ENCODE measurements at regions not wholly inside any gene's neighbourhood (a gene's known extent, or its start where the extent isn't known, plus 50 kb on each side); places are given as distances from the start of the nearest gene placed in this dataset.

DNA sequence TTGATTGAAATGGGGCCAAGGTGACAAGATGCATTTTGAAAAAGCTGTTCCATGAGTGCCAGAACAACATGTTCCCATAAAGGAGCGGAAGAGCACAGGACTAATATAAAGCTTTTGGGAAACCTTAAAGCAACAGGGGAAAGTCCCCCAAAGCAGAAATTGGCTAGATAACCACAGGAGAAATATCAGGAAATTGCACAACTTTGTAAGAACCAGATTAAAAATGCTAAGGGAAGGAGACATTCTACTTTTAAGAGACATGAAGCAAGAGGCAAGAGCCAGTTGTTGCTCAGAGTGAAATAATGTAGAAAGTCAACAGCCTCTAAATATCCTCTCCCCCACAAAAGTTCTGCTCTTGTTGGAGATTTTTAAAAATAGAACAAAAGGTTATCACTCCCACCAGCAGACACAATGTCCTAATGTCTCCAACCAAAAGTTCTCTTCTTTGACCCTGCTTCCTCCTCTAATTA, 85.2 kb upstream of the LNX1 start:
- Mint-ChIP-seq H3K9me3 (peaks cover 23% of the 10 kb centered on the region), H3K27me3 (ENCODE audit: low read depth, poor library complexity) (peaks cover 6% of the 10 kb centered on the region), H3K36me3 (ENCODE audit: low read depth) (no peaks in the 10 kb centered on the region), H3K4me1 (no peaks in the 10 kb centered on the region), H3K4me3 (no peak overlapping the region), H3K27ac (no peak overlapping the region)
- TF ChIP-seq, protein P1, sequence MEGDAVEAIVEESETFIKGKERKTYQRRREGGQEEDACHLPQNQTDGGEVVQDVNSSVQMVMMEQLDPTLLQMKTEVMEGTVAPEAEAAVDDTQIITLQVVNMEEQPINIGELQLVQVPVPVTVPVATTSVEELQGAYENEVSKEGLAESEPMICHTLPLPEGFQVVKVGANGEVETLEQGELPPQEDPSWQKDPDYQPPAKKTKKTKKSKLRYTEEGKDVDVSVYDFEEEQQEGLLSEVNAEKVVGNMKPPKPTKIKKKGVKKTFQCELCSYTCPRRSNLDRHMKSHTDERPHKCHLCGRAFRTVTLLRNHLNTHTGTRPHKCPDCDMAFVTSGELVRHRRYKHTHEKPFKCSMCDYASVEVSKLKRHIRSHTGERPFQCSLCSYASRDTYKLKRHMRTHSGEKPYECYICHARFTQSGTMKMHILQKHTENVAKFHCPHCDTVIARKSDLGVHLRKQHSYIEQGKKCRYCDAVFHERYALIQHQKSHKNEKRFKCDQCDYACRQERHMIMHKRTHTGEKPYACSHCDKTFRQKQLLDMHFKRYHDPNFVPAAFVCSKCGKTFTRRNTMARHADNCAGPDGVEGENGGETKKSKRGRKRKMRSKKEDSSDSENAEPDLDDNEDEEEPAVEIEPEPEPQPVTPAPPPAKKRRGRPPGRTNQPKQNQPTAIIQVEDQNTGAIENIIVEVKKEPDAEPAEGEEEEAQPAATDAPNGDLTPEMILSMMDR (IDR thresholded peaks at IDR 0.05), result no peak
- no peak for DNase-seq

DNA sequence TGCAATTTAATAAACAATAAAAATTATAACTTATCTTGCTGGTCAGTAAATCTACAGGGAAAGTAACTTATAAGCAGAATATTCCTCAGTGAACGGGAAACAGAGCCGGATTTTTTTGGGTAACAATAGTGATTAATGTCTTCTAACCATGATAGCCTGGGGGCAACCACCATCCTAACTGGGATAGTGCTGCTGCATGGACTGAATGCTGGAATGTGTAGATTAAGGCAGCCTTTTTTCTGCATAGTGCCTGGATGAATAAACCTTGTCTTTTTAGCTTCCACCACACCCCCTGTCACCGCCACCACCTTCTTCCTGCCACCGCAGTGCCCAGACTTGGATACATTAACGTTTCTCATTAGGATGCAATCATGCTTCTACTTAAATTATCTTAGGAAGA, 83.6 kb upstream of the LNX1 start:
- Mint-ChIP-seq H3K27ac (no peak overlapping the region), H3K4me3 (no peak overlapping the region), H3K9me3 (peaks cover 16% of the 10 kb centered on the region), H3K27me3 (ENCODE audit: low read depth, poor library complexity) (peaks cover 6% of the 10 kb centered on the region), H3K4me1 (no peaks in the 10 kb centered on the region), H3K36me3 (ENCODE audit: low read depth) (no peaks in the 10 kb centered on the region)
- TF ChIP-seq, protein P1 (IDR thresholded peaks at IDR 0.05), result no peak
- no peak for DNase-seq

DNA sequence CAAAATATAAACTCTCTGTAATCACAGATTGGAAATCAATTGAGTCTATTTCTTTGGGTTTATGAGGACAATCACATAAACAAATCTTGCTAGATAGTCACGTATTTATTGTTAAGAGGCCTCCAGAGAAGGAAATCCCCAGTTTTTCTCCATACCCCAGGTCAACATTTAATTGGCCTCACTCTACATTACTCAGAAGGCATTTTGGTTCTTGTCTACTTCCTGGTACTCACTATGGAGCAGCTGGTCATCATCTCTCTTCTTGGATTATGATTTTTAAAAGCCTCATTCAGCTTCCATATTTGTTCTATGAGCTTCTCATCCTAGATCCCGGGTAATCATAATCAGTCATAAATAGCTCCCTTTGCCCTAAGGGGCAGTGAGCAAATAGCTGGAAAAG, 81.6 kb upstream of the LNX1 start:
- DNase-seq, result no peak
- TF ChIP-seq, protein P1 (IDR thresholded peaks at IDR 0.05), result no peak
- Mint-ChIP-seq H3K4me1 (no peaks in the 10 kb centered on the region), H3K27me3 (ENCODE audit: low read depth, poor library complexity) (peaks cover 6% of the 10 kb centered on the region), H3K4me3 (no peak overlapping the region), H3K9me3 (peaks cover 27% of the 10 kb centered on the region), H3K36me3 (ENCODE audit: low read depth) (peaks cover 7% of the 10 kb centered on the region), H3K27ac (no peak overlapping the region)

DNA sequence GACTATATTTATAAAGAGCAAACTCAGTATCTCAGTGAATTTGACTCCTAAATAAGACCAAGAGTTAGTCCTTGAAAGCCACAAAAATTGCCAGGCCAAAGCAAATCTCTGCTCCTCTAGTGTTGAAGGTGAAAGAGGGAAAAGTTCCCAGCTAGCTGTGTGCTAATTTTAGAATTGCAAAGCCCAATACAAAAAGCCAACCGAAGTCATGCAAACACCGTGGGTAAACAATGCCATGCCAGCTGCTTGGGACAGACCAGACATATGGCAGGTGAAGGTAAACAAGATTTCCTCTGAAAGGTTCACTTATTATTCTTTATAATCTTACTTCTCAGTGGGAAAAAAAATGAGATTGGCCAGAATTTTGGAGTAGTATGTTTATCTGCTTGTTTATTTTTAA, 80.5 kb upstream of the LNX1 start:
- TF ChIP-seq, protein P1 (IDR thresholded peaks at IDR 0.05), result no peak
- H3K27ac Mint-ChIP-seq, result no peak overlapping the region
- H3K9me3 Mint-ChIP-seq, result peaks cover 31% of the 10 kb centered on the region
- H3K36me3 Mint-ChIP-seq (ENCODE audit: low read depth), result peaks cover 7% of the 10 kb centered on the region
- peaks cover 6% of the 10 kb centered on the region for H3K27me3 Mint-ChIP-seq (ENCODE audit: low read depth, poor library complexity)
- H3K4me3 Mint-ChIP-seq, result no peak overlapping the region
- no peaks in the 10 kb centered on the region for H3K4me1 Mint-ChIP-seq
- no peak for DNase-seq

DNA sequence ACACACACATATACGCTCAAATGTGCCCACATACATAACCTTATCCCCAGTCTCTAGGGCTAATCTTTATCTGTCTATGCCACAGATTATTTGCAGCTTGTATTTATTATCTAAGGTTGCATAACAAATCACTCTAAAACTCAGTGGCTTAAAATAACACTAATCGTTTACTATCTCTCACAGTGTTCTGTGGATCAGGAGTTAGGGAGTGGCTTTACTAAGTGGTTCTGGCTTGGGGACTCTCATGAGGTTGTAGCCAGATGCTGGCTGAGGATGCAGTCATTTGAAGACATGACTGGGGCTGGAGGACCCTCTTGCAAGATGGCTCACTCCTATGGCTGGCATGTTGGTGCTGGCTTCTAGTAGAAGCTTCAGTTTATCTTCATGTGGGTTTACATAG, 68.5 kb upstream of the LNX1 start:
- TF ChIP-seq, protein P1 (IDR thresholded peaks at IDR 0.05), result no peak
- H3K27ac Mint-ChIP-seq, result no peak overlapping the region
- no peak overlapping the region for H3K4me3 Mint-ChIP-seq
- no peak for DNase-seq
- H3K27me3 Mint-ChIP-seq (ENCODE audit: low read depth, poor library complexity), result no peaks in the 10 kb centered on the region
- no peaks in the 10 kb centered on the region for H3K4me1 Mint-ChIP-seq
- H3K36me3 Mint-ChIP-seq (ENCODE audit: low read depth), result no peaks in the 10 kb centered on the region
- H3K9me3 Mint-ChIP-seq, result peaks cover 16% of the 10 kb centered on the region

DNA sequence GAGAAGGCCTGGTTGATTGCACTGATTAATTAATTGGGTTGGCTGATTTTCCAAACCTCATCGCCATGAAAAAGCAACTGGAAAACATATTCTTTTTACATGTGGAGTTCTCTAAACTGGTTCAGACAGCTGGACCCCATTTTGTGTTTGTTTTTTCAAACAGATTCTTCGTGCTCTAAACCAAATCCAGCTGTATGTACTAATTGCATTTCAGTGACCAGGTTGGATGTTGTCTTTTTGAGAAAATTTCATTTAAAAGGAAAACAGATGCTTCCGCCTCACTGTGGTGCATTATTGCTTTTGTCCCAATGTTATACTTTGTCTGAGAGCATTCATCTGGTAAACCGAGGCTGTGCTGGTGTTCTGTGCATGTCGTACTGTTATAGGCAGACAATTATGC, 67.8 kb upstream of the LNX1 start:
- Mint-ChIP-seq H3K4me1 (no peaks in the 10 kb centered on the region), H3K36me3 (ENCODE audit: low read depth) (no peaks in the 10 kb centered on the region), H3K9me3 (peaks cover 10% of the 10 kb centered on the region), H3K27ac (no peak overlapping the region), H3K4me3 (no peak overlapping the region), H3K27me3 (ENCODE audit: low read depth, poor library complexity) (no peaks in the 10 kb centered on the region)
- TF ChIP-seq, protein P1 (IDR thresholded peaks at IDR 0.05), result no peak
- DNase-seq, result no peak

Measured in nephron progenitor cell (in vitro differentiated cells).